GM19238 (cell line): ENCODE measurements at regions not wholly inside any gene's neighbourhood (a gene's known extent, or its start where the extent isn't known, plus 50 kb on each side); places are given as distances from the start of the nearest gene placed in this dataset.

Experiments
- DNase-seq: peaks from one replicate; pipeline ENCODE4 v3.0.0; 2011; ENCODE audit warnings: low spot score; ENCODE audit not compliant: insufficient read length

GRCh38 chr15:77541421-77542181, 91.1 kb downstream of the LINGO1 start:
- DNase-seq = no peak

- DNase-seq = no peak
Observed at GRCh38 chr15:77540312-77541060, 92.2 kb downstream of the LINGO1 start.

- no peak for DNase-seq
Observed at GRCh38 chr15:77538793-77539497, 93.8 kb downstream of the LINGO1 start.

- DNase-seq = peak; percentile 64
Observed at GRCh38 chr15:77538027-77538451, 94.7 kb downstream of the LINGO1 start.

- no peak for DNase-seq
Observed at GRCh38 chr15:77537006-77537405, 95.7 kb downstream of the LINGO1 start.

GRCh38 chr15:77535845-77536244, 96.9 kb downstream of the LINGO1 start:
- no peak for DNase-seq
